Astrocyte (in vitro differentiated cells and primary cell): ENCODE measurements at regions not wholly inside any gene's neighbourhood (a gene's known extent, or its start where the extent isn't known, plus 50 kb on each side); places are given as distances from the start of the nearest gene placed in this dataset.
A peak's percentile ranks its signal among the peaks of the same experiment; 100 is the strongest.

Source experiments
- DNase-seq: peaks from one replicate; pipeline ENCODE4 v3.0.0-alpha.2; 2010; ENCODE audit warnings: low read depth
- FAIRE-seq: peaks from 2 replicates; lab custom pipeline; 2011; peaks lifted over from hg19 to GRCh38; lab: Jason Lieb, UNC
- H2AFZ ChIP-seq: 2 replicates; pipeline ENCODE4 v1.6.0; 2012; ENCODE audit warnings: low read depth, low read length, inconsistent platforms
- H3K27ac ChIP-seq: 2 replicates; pipeline ENCODE4 v1.5.1; 2011; ENCODE audit warnings: low read depth, low read length, inconsistent platforms
- H3K27me3 ChIP-seq: 2 replicates; pipeline ENCODE4 v1.6.0; 2011; ENCODE audit warnings: low read length, inconsistent platforms; ENCODE audit not compliant: insufficient read depth
- H3K36me3 ChIP-seq: 2 replicates; pipeline ENCODE4 v1.5.1; 2011; ENCODE audit warnings: low read length, inconsistent platforms; ENCODE audit not compliant: insufficient read depth
- H3K4me1 ChIP-seq: 2 replicates; pipeline ENCODE4 v1.5.1; 2011; ENCODE audit warnings: low read length, inconsistent platforms; ENCODE audit not compliant: insufficient read depth
- H3K4me2 ChIP-seq: 2 replicates; pipeline ENCODE4 v1.6.0; 2012; ENCODE audit warnings: low read length, inconsistent platforms
- H3K4me3 ChIP-seq: 2 replicates; pipeline ENCODE4 v1.5.1; 2011; ENCODE audit warnings: low read depth, mild to moderate bottlenecking, low read length, inconsistent platforms; ENCODE audit not compliant: insufficient read depth
- H3K79me2 ChIP-seq: 2 replicates; pipeline ENCODE4 v1.6.0; 2012; ENCODE audit warnings: mild to moderate bottlenecking, low read length, inconsistent platforms; ENCODE audit not compliant: insufficient read depth
- H3K9ac ChIP-seq: 2 replicates; pipeline ENCODE4 v1.6.0; 2012; ENCODE audit warnings: mild to moderate bottlenecking, low read length, inconsistent platforms
- H3K9me3 ChIP-seq: 2 replicates; pipeline ENCODE4 v1.5.1; 2012; ENCODE audit warnings: low read depth, mild to moderate bottlenecking, low read length, inconsistent platforms; ENCODE audit not compliant: insufficient read depth
- H4K20me1 ChIP-seq: 2 replicates; pipeline ENCODE4 v1.6.0; 2012; ENCODE audit warnings: low read length, inconsistent platforms; ENCODE audit not compliant: insufficient read depth
- H3K27ac Mint-ChIP-seq: one replicate; pipeline ENCODE4 v1.8.0; 2021; ENCODE audit warnings: mild to moderate bottlenecking, mixed read lengths; ENCODE audit not compliant: unreplicated experiment
- H3K27me3 Mint-ChIP-seq: one replicate; pipeline ENCODE4 v1.8.0; 2021; ENCODE audit warnings: low read depth, mixed read lengths; ENCODE audit not compliant: unreplicated experiment
- H3K36me3 Mint-ChIP-seq: one replicate; pipeline ENCODE4 v1.8.0; 2021; ENCODE audit warnings: low read depth, mixed read lengths; ENCODE audit not compliant: unreplicated experiment
- H3K4me1 Mint-ChIP-seq: one replicate; pipeline ENCODE4 v1.8.0; 2021; ENCODE audit warnings: low read depth, mixed read lengths; ENCODE audit not compliant: unreplicated experiment
- H3K4me3 Mint-ChIP-seq: one replicate; pipeline ENCODE4 v1.8.0; 2021; ENCODE audit warnings: mild to moderate bottlenecking, moderate library complexity, mixed read lengths; ENCODE audit not compliant: unreplicated experiment
- H3K9me3 Mint-ChIP-seq: one replicate; pipeline ENCODE4 v1.8.0; 2021; ENCODE audit warnings: mild to moderate bottlenecking, mixed read lengths; ENCODE audit not compliant: unreplicated experiment
- CTCF ChIP-seq: IDR thresholded peaks from 2 replicates; pipeline ENCODE4 v1.5.1; 2011; ENCODE audit warnings: low read depth, mild to moderate bottlenecking, inconsistent platforms, low read length, moderate library complexity; ENCODE audit not compliant: insufficient read depth
- EZH2 ChIP-seq: IDR thresholded peaks from 2 replicates; pipeline ENCODE4 v1.6.1; 2012; ENCODE audit warnings: mild to moderate bottlenecking, low read length, inconsistent platforms; ENCODE audit not compliant: insufficient read depth

- Histone ChIP-seq H3K79me2 (no peaks in the 10 kb centered on the region), H3K4me3 (no peak overlapping the region), H3K27ac (no peak overlapping the region), H3K9me3 (no peaks in the 10 kb centered on the region), H3K27me3 (no peaks in the 10 kb centered on the region), H3K4me1 (no peaks in the 10 kb centered on the region), H3K9ac (no peak overlapping the region), H4K20me1 (no peaks in the 10 kb centered on the region), H3K4me2 (no peak overlapping the region), H2AFZ (no peak overlapping the region), H3K36me3 (no peaks in the 10 kb centered on the region)
- no peaks in the 10 kb centered on the region for H3K9me3 Mint-ChIP-seq
- H3K4me1 Mint-ChIP-seq = no peaks in the 10 kb centered on the region
- H3K27me3 Mint-ChIP-seq = no peaks in the 10 kb centered on the region
- H3K4me3 Mint-ChIP-seq = no peak overlapping the region
- TF ChIP-seq EZH2 (no peak), CTCF (peak; percentile 18)
- H3K27ac Mint-ChIP-seq = no peak overlapping the region
- DNase-seq (no peak), FAIRE-seq (no peak)
- H3K36me3 Mint-ChIP-seq = no peaks in the 10 kb centered on the region
Measured at GRCh38 chr5:8954801-8955200, 591.1 kb downstream of the SEMA5A start.

GRCh38 chr5:8956659-8957058 lies 589.2 kb downstream of the SEMA5A start:
- no peak overlapping the region for H3K4me3 ChIP-seq
- Mint-ChIP-seq H3K36me3 (no peaks in the 10 kb centered on the region), H3K27ac (no peak overlapping the region), H3K9me3 (no peaks in the 10 kb centered on the region), H3K27me3 (no peaks in the 10 kb centered on the region), H3K4me1 (peaks cover under 1% of the 10 kb centered on the region), H3K4me3 (no peak overlapping the region)
- H4K20me1 ChIP-seq = no peaks in the 10 kb centered on the region
- H2AFZ ChIP-seq = no peak overlapping the region
- H3K9ac ChIP-seq = no peak overlapping the region
- H3K9me3 ChIP-seq = no peaks in the 10 kb centered on the region
- no peaks in the 10 kb centered on the region for H3K4me1 ChIP-seq
- no peak overlapping the region for H3K4me2 ChIP-seq
- TF ChIP-seq CTCF = no peak
- no peak for TF ChIP-seq EZH2
- DNase-seq (no peak), FAIRE-seq (no peak)
- H3K27ac ChIP-seq = no peak overlapping the region
- no peaks in the 10 kb centered on the region for H3K36me3 ChIP-seq
- no peaks in the 10 kb centered on the region for H3K79me2 ChIP-seq
- no peaks in the 10 kb centered on the region for H3K27me3 ChIP-seq

GRCh38 chr5:8958602-8959001 lies 587.3 kb downstream of the SEMA5A start:
- Histone ChIP-seq H2AFZ (no peak overlapping the region), H4K20me1 (no peaks in the 10 kb centered on the region), H3K9ac (no peak overlapping the region), H3K27me3 (no peaks in the 10 kb centered on the region), H3K4me2 (no peak overlapping the region), H3K36me3 (no peaks in the 10 kb centered on the region), H3K27ac (no peak overlapping the region), H3K4me1 (no peaks in the 10 kb centered on the region), H3K4me3 (no peak overlapping the region), H3K9me3 (no peaks in the 10 kb centered on the region), H3K79me2 (no peaks in the 10 kb centered on the region)
- no peaks in the 10 kb centered on the region for H3K27me3 Mint-ChIP-seq
- no peaks in the 10 kb centered on the region for H3K9me3 Mint-ChIP-seq
- no peak overlapping the region for H3K27ac Mint-ChIP-seq
- no peak overlapping the region for H3K4me3 Mint-ChIP-seq
- DNase-seq (no peak), FAIRE-seq (no peak)
- no peak for TF ChIP-seq EZH2
- TF ChIP-seq CTCF = no peak
- peaks cover 6% of the 10 kb centered on the region for H3K4me1 Mint-ChIP-seq
- no peaks in the 10 kb centered on the region for H3K36me3 Mint-ChIP-seq
